ENCODE measurements at regions not wholly inside any gene's neighbourhood (a gene's known extent, or its start where the extent isn't known, plus 50 kb on each side); places are given as distances from the start of the nearest gene placed in this dataset.
"Not testable (repeated sequence)": the region's sequence is repeated elsewhere in the genome, so short reads cannot be mapped to it uniquely, and the experiment has no call there.

DNA sequence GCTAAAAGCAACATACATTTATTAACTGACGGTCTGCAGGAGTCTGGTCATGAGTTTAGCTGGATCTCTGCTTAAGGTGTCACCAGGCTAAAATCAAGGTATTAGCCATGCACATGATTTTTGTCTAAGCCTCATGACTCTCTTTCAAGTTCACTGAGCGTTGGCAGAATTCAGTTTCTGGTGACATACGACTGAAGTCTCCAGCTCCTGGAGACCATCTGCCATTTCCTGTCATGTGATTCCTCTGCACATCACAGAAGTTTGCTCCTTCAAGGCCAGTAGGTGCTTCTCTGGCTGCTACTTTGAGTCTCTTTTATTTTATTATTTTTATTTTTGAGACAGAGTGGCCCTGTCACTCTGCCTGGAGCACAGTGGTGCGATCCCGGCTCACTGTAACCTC lies 148.4 kb upstream of the EYA4 start:
- Mint-ChIP-seq H3K9me3 (no peaks in the 10 kb centered on the region), H3K36me3 (ENCODE audit: insufficient read depth in 1 of 3, low read depth in 3 of 3) (no peaks in the 10 kb centered on the region), H3K27ac (peak overlapping the region in 1 of 3 experiments; percentile 55; a peak in 1 of 7 replicates), H3K4me1 (peaks cover 15 to 19% of the 10 kb centered on the region in 2 experiments), H3K4me3 (no peak overlapping the region), H3K27me3 (ENCODE audit: low read depth) (no peaks in the 10 kb centered on the region)
- DNase-seq: no peak
- H3K9me3 ChIP-seq (ENCODE audit: control insufficient read depth, low read depth, low read length): no peaks in the 10 kb centered on the region
- no peak overlapping the region for H2BK120ac ChIP-seq (ENCODE audit: low read depth, low read length, poor library complexity, severe bottlenecking)
- TF ChIP-seq, protein P1, sequence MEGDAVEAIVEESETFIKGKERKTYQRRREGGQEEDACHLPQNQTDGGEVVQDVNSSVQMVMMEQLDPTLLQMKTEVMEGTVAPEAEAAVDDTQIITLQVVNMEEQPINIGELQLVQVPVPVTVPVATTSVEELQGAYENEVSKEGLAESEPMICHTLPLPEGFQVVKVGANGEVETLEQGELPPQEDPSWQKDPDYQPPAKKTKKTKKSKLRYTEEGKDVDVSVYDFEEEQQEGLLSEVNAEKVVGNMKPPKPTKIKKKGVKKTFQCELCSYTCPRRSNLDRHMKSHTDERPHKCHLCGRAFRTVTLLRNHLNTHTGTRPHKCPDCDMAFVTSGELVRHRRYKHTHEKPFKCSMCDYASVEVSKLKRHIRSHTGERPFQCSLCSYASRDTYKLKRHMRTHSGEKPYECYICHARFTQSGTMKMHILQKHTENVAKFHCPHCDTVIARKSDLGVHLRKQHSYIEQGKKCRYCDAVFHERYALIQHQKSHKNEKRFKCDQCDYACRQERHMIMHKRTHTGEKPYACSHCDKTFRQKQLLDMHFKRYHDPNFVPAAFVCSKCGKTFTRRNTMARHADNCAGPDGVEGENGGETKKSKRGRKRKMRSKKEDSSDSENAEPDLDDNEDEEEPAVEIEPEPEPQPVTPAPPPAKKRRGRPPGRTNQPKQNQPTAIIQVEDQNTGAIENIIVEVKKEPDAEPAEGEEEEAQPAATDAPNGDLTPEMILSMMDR (conservative IDR thresholded peaks at IDR 0.05): no peak
- H3K56ac ChIP-seq (ENCODE audit: insufficient read length, low read depth, low read length): no peak overlapping the region
- H3K27me3 ChIP-seq (ENCODE audit: insufficient read depth, low read length): no peaks in the 10 kb centered on the region
- H2BK20ac ChIP-seq (ENCODE audit: low read depth, low read length, poor library complexity, severe bottlenecking): no peak overlapping the region
- no peaks in the 10 kb centered on the region for H4K20me1 ChIP-seq (ENCODE audit: control insufficient read depth, insufficient read depth, insufficient read length)
- H3K79me1 ChIP-seq (ENCODE audit: insufficient read depth, low read depth, low read length, poor library complexity, severe bottlenecking): no peaks in the 10 kb centered on the region
- H2BK15ac ChIP-seq (ENCODE audit: low read depth, low read length): no peak overlapping the region
- no peak overlapping the region for H3K4ac ChIP-seq (ENCODE audit: low read depth, low read length)
- H4K5ac ChIP-seq (ENCODE audit: insufficient read length, low read depth, low read length): no peak overlapping the region
- H2AFZ ChIP-seq (ENCODE audit: low read length): no peak overlapping the region
- WGBS (ENCODE audit: extremely low coverage, insufficient read length, low lambda C conversion rate): no CpG with 5 or more reads among the region's 5 CpGs
- no peak overlapping the region for H2AK5ac ChIP-seq (ENCODE audit: insufficient read length, low read length)
- H3K18ac ChIP-seq (ENCODE audit: insufficient read length, low read depth, low read length): no peak overlapping the region
- no peak overlapping the region for H3K14ac ChIP-seq (ENCODE audit: insufficient read depth, low read length)
- no peak overlapping the region for H4K8ac ChIP-seq (replicated peaks; ENCODE audit: insufficient read length, low read depth, low read length)
- no peak overlapping the region for H3K9ac ChIP-seq (ENCODE audit: extremely low read depth, insufficient read length, low read length)
- H4K91ac ChIP-seq (ENCODE audit: insufficient read length, low read depth, low read length): no peak overlapping the region
- no peaks in the 10 kb centered on the region for H3K23me2 ChIP-seq (ENCODE audit: insufficient read length, low read depth, low read length, poor library complexity, severe bottlenecking)
- H2BK5ac ChIP-seq (ENCODE audit: insufficient read length, low read length): no peak overlapping the region
- no peak overlapping the region for H3K27ac ChIP-seq (ENCODE audit: insufficient read length, low read depth, low read length)
- no peak overlapping the region for H3K4me2 ChIP-seq (ENCODE audit: insufficient read depth, insufficient read length, low read length)
- no peak overlapping the region for H2BK12ac ChIP-seq (ENCODE audit: insufficient read length, low read depth, low read length)
- no peak overlapping the region for H3K23ac ChIP-seq (ENCODE audit: insufficient read length, low read depth, low read length)
- no peaks in the 10 kb centered on the region for H3K79me2 ChIP-seq (ENCODE audit: insufficient read depth, low read length)
- no peak overlapping the region for H3T11ph ChIP-seq (ENCODE audit: low read length)
- no peaks in the 10 kb centered on the region; the same call in 1 of the 2 replicates for H3K4me1 ChIP-seq (ENCODE audit: insufficient read depth, low read length)

DNA sequence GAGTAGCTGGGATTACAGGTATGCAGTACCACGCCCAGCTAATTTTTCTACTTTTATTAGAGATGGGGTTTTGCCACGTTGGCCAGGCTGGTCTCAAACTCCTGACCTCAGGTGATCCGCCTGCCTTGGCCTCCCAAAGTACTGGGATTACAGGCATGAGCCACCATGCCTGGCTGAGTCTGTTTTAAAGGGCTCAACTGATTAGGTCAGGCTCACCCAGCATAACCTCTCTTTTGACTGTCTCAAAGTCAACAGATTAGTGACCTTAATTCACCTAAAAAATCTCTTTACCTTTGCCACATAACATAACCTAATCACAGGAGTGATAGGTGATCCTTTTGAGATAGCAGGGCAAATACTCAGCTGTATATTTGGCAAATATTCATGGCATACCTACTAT lies 147.9 kb upstream of the EYA4 start:
- H4K5ac ChIP-seq (ENCODE audit: insufficient read length, low read depth, low read length); H2BK20ac ChIP-seq (ENCODE audit: low read depth, low read length, poor library complexity, severe bottlenecking); H3K14ac ChIP-seq (ENCODE audit: insufficient read depth, low read length); H3K79me1 ChIP-seq (ENCODE audit: insufficient read depth, low read depth, low read length, poor library complexity, severe bottlenecking); H3K9me3 ChIP-seq (ENCODE audit: control insufficient read depth, low read depth, low read length); H3T11ph ChIP-seq (ENCODE audit: low read length); H3K4ac ChIP-seq (ENCODE audit: low read depth, low read length); H3K27ac Mint-ChIP-seq; DNase-seq; H4K20me1 ChIP-seq (ENCODE audit: control insufficient read depth, insufficient read depth, insufficient read length); H2BK15ac ChIP-seq (ENCODE audit: low read depth, low read length); H3K56ac ChIP-seq (ENCODE audit: insufficient read length, low read depth, low read length); H2BK5ac ChIP-seq (ENCODE audit: insufficient read length, low read length); H3K9ac ChIP-seq (ENCODE audit: extremely low read depth, insufficient read length, low read length); H4K91ac ChIP-seq (ENCODE audit: insufficient read length, low read depth, low read length); H3K4me1 ChIP-seq (ENCODE audit: insufficient read depth, low read length); H2AFZ ChIP-seq (ENCODE audit: low read length); H3K27me3 ChIP-seq (ENCODE audit: insufficient read depth, low read length); H2BK12ac ChIP-seq (ENCODE audit: insufficient read length, low read depth, low read length); H3K4me3 Mint-ChIP-seq; H2BK120ac ChIP-seq (ENCODE audit: low read depth, low read length, poor library complexity, severe bottlenecking); H3K9me3 Mint-ChIP-seq; H2AK5ac ChIP-seq (ENCODE audit: insufficient read length, low read length); H3K27me3 Mint-ChIP-seq (ENCODE audit: low read depth); H3K79me2 ChIP-seq (ENCODE audit: insufficient read depth, low read length); H3K18ac ChIP-seq (ENCODE audit: insufficient read length, low read depth, low read length); H3K23me2 ChIP-seq (ENCODE audit: insufficient read length, low read depth, low read length, poor library complexity, severe bottlenecking); H3K27ac ChIP-seq (ENCODE audit: insufficient read length, low read depth, low read length); H4K8ac ChIP-seq (replicated peaks; ENCODE audit: insufficient read length, low read depth, low read length); H3K4me2 ChIP-seq (ENCODE audit: insufficient read depth, insufficient read length, low read length); H3K23ac ChIP-seq (ENCODE audit: insufficient read length, low read depth, low read length); H3K36me3 Mint-ChIP-seq (ENCODE audit: insufficient read depth in 1 of 3, low read depth in 3 of 3): not testable (repeated sequence)
- peaks cover 15 to 19% of the 10 kb centered on the region in 2 experiments for H3K4me1 Mint-ChIP-seq
- no CpG with 5 or more reads among the region's 3 CpGs for WGBS (ENCODE audit: extremely low coverage, insufficient read length, low lambda C conversion rate)
